ENCODE measurements at regions not wholly inside any gene's neighbourhood (a gene's known extent, or its start where the extent isn't known, plus 50 kb on each side); places are given as distances from the start of the nearest gene placed in this dataset.

GRCh38 chr3:72199530-72199929, 414.6 kb upstream of the PROK2 start:
- no peak for DNase-seq (ENCODE audit: low read depth)

GRCh38 chr3:72196377-72196929, 411.5 kb upstream of the PROK2 start:
- DNase-seq (ENCODE audit: low read depth), result no peak

GRCh38 chr3:72195895-72196294, 410.9 kb upstream of the PROK2 start:
- no peak for DNase-seq (ENCODE audit: low read depth)

- DNase-seq (ENCODE audit: low read depth), result no peak
Observed at GRCh38 chr3:72194458-72194857, 409.5 kb upstream of the PROK2 start.

- no peak for DNase-seq (ENCODE audit: low read depth)
Observed at GRCh38 chr3:72193771-72194430, 409.0 kb upstream of the PROK2 start.

GRCh38 chr3:72192572-72192971, 407.6 kb upstream of the PROK2 start:
- DNase-seq (ENCODE audit: low read depth), result no peak

- no peak for DNase-seq (ENCODE audit: low read depth)
Observed at GRCh38 chr3:72191209-72191960, 406.4 kb upstream of the PROK2 start.

GRCh38 chr3:72190050-72190449, 405.1 kb upstream of the PROK2 start:
- no peak for DNase-seq (ENCODE audit: low read depth)

GRCh38 chr3:72189339-72189738, 404.4 kb upstream of the PROK2 start:
- DNase-seq (ENCODE audit: low read depth), result no peak

GRCh38 chr3:72188536-72188935, 403.6 kb upstream of the PROK2 start:
- DNase-seq (ENCODE audit: low read depth), result no peak

GRCh38 chr3:72187131-72187530, 402.2 kb upstream of the PROK2 start:
- no peak for DNase-seq (ENCODE audit: low read depth)

- no peak for DNase-seq (ENCODE audit: low read depth)
Observed at GRCh38 chr3:72186400-72186855, 401.5 kb upstream of the PROK2 start.

- DNase-seq (ENCODE audit: low read depth), result no peak
Observed at GRCh38 chr3:72185549-72186399, 400.8 kb upstream of the PROK2 start.

GRCh38 chr3:72183489-72183888, 398.5 kb upstream of the PROK2 start:
- no peak for DNase-seq (ENCODE audit: low read depth)

GRCh38 chr3:72182206-72182605, 397.3 kb upstream of the PROK2 start:
- DNase-seq (ENCODE audit: low read depth), result no peak

GRCh38 chr3:72181251-72181650, 396.3 kb upstream of the PROK2 start:
- DNase-seq (ENCODE audit: low read depth), result no peak

GRCh38 chr3:72180405-72180804, 395.5 kb upstream of the PROK2 start:
- DNase-seq (ENCODE audit: low read depth), result no peak

- no peak for DNase-seq (ENCODE audit: low read depth)
Observed at GRCh38 chr3:72179107-72179464, 394.1 kb upstream of the PROK2 start.

GRCh38 chr3:72178463-72179106, 393.6 kb upstream of the PROK2 start:
- no peak for DNase-seq (ENCODE audit: low read depth)

- DNase-seq (ENCODE audit: low read depth), result no peak
Observed at GRCh38 chr3:72177075-72178050, 392.4 kb upstream of the PROK2 start.

GRCh38 chr3:72176537-72177041, 391.6 kb upstream of the PROK2 start:
- no peak for DNase-seq (ENCODE audit: low read depth)

Measured in activated T-helper 9 cell treated with anti-CD3 and anti-CD28 coated beads, Interleukin-2, amount 50 U/mL, for 16 hours (primary cell).